Mucosa of descending colon (tissue), 3 donors: ENCODE measurements at regions not wholly inside any gene's neighbourhood (a gene's known extent, or its start where the extent isn't known, plus 50 kb on each side); places are given as distances from the start of the nearest gene placed in this dataset.

Experiments
- ATAC-seq: fragments of 200-7000 bp; cut with Tn5 transposase; one replicate; pipeline ENCODE4 v1.9.1; 2020; ENCODE audit warnings: mild to moderate bottlenecking, moderate library complexity
- DNase-seq, 3 donors: peaks; one replicate each; pipeline ENCODE4 v3.0.0-alpha.2; 2020
- H3K36me3 ChIP-seq: fragments of 200-600 bp; one replicate; pipeline ENCODE4 v1.8.0; 2021; ENCODE audit warnings: low read depth, mild to moderate bottlenecking
- H3K4me1 ChIP-seq: fragments of 200-600 bp; one replicate; pipeline ENCODE4 v1.8.0; 2021; ENCODE audit warnings: low read depth, mild to moderate bottlenecking
- H3K4me3 ChIP-seq: fragments of 200-600 bp; one replicate; pipeline ENCODE4 v1.8.0; 2021; ENCODE audit warnings: mild to moderate bottlenecking
- H3K9me3 ChIP-seq: fragments of 200-600 bp; one replicate; pipeline ENCODE4 v1.8.0; 2021; ENCODE audit warnings: mild to moderate bottlenecking
- CTCF ChIP-seq: fragments of 200-600 bp; IDR thresholded peaks from one replicate; pipeline ENCODE4 v1.8.0; 2022; ENCODE audit warnings: antibody characterized with exemption, mild to moderate bottlenecking
- intact Hi-C, 2 donors: fragments of 100-400 bp; cut with DNase I in 1 of 2; cut with micrococcal nuclease in 1 of 2; formaldehyde crosslinking; loops; one replicate each; pipeline versions ENCODE4 v1.11.0 to v1.11.1; 2022; cut with DNase I, micrococcal nuclease
- donor health status: DM: no; HTN: no; CAD: no; lungs with moderate emphysema.
- donor health status: DM: no; HTN: no; CAD: no.
- donor health status: DM: no; HTN: yes; CAD: no.

- intact Hi-C loops, result no loop called here
- ATAC-seq (no peak), DNase-seq (no peak)
- Histone ChIP-seq H3K36me3 (no peaks in the 10 kb centered on the region), H3K4me1 (no peaks in the 10 kb centered on the region), H3K9me3 (peaks cover 75% of the 10 kb centered on the region), H3K4me3 (no peak overlapping the region)
- no peak for TF ChIP-seq CTCF
Measured at GRCh38 chr17:22490399-22490798, 798.1 kb downstream of the KCNJ18 start.

- TF ChIP-seq CTCF, result no peak
- Histone ChIP-seq H3K4me1 (no peaks in the 10 kb centered on the region), H3K36me3 (no peaks in the 10 kb centered on the region), H3K4me3 (no peak overlapping the region), H3K9me3 (peaks cover 74% of the 10 kb centered on the region)
- ATAC-seq (no peak), DNase-seq (no peak)
- intact Hi-C loops, result no loop called here
Measured at GRCh38 chr17:22492331-22492730, 800.0 kb downstream of the KCNJ18 start.

GRCh38 chr17:22496450-22496849 lies 804.1 kb downstream of the KCNJ18 start:
- Histone ChIP-seq H3K4me3 (no peak overlapping the region), H3K9me3 (peaks cover 44% of the 10 kb centered on the region), H3K36me3 (no peaks in the 10 kb centered on the region), H3K4me1 (no peaks in the 10 kb centered on the region)
- DNase-seq, result no peak
- ATAC-seq, result no peak
- intact Hi-C loops, result no loop called here
- no peak for TF ChIP-seq CTCF

GRCh38 chr17:22503322-22503899 lies 811.1 kb downstream of the KCNJ18 start:
- H3K4me1 ChIP-seq, result no peaks in the 10 kb centered on the region
- peaks cover 60% of the 10 kb centered on the region for H3K9me3 ChIP-seq
- TF ChIP-seq CTCF, result no peak
- H3K4me3 ChIP-seq, result no peak overlapping the region
- intact Hi-C loops, result no loop called here
- no peak for DNase-seq
- ATAC-seq, result no peak
- no peaks in the 10 kb centered on the region for H3K36me3 ChIP-seq

- H3K4me3 ChIP-seq, result no peak overlapping the region
- no peak for TF ChIP-seq CTCF
- H3K4me1 ChIP-seq, result no peaks in the 10 kb centered on the region
- intact Hi-C loops, result no loop called here
- H3K36me3 ChIP-seq, result no peaks in the 10 kb centered on the region
- DNase-seq, result no peak
- ATAC-seq, result no peak
- H3K9me3 ChIP-seq, result peaks cover 57% of the 10 kb centered on the region
Measured at GRCh38 chr17:22505660-22506059, 813.3 kb downstream of the KCNJ18 start.

GRCh38 chr17:22506231-22506630 lies 813.9 kb downstream of the KCNJ18 start:
- Histone ChIP-seq H3K4me1 (no peaks in the 10 kb centered on the region), H3K4me3 (no peak overlapping the region), H3K9me3 (peaks cover 58% of the 10 kb centered on the region), H3K36me3 (no peaks in the 10 kb centered on the region)
- ATAC-seq, result no peak
- TF ChIP-seq CTCF, result no peak
- intact Hi-C loops, result no loop called here
- no peak for DNase-seq
